ENCODE measurements at regions not wholly inside any gene's neighbourhood (a gene's known extent, or its start where the extent isn't known, plus 50 kb on each side); places are given as distances from the start of the nearest gene placed in this dataset.

- TF ChIP-seq TSHZ2 (CRISPR knock-in tag; IDR thresholded peaks at IDR 0.05) (no peak), ZC3H10 (CRISPR knock-in tag; IDR thresholded peaks at IDR 0.05) (no peak), CSDC2 (CRISPR knock-in tag; IDR thresholded peaks at IDR 0.05) (no peak), ZNF70 (CRISPR knock-in tag; IDR thresholded peaks at IDR 0.05) (no peak), ZFP30 (CRISPR knock-in tag; IDR thresholded peaks at IDR 0.05) (no peak)
These were observed 96.6 kb upstream of the KCNA4 start for GRCh38 chr11:30113326-30113898.

All from SK-N-SH treated with all-trans-retinoic acid at 6 μM for 48 hours (cell line).